ENCODE measurements at regions not wholly inside any gene's neighbourhood (a gene's known extent, or its start where the extent isn't known, plus 50 kb on each side); places are given as distances from the start of the nearest gene placed in this dataset.

DNA sequence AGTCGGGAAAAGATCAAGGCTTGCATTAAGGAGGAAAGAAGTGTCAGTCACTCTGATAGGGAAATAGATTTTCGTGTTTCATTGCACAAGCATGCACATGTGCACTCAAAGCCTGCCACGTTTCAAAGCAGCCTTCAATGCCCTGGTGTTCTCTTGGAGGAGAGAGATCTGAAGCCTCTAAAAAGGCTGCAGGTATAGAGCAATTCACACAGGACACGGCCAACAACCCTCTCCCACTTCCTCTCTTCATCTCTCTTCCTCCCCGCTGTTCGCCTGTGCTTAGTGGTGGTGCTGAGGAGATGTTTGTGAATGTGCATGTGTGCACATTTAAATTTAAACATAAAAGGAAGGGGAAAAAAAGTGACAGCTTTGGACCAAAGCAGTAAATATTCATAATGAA lies 117.7 kb downstream of the NUF2 start:
- in situ Hi-C loops (cut with HindIII; ENCODE audit: low pct_ligation_motif_present, low sequenced_read_pairs), result no loop called here

GRCh38 chr1:163440090-163440489 lies 118.3 kb downstream of the NUF2 start:
- in situ Hi-C loops (cut with HindIII; ENCODE audit: low pct_ligation_motif_present, low sequenced_read_pairs), result no loop called here

More for the DNA sequence above, 117.7 kb downstream of the NUF2 start:
- H3K27ac ChIP-seq, result no peak overlapping the region
- TF ChIP-seq, protein P1, sequence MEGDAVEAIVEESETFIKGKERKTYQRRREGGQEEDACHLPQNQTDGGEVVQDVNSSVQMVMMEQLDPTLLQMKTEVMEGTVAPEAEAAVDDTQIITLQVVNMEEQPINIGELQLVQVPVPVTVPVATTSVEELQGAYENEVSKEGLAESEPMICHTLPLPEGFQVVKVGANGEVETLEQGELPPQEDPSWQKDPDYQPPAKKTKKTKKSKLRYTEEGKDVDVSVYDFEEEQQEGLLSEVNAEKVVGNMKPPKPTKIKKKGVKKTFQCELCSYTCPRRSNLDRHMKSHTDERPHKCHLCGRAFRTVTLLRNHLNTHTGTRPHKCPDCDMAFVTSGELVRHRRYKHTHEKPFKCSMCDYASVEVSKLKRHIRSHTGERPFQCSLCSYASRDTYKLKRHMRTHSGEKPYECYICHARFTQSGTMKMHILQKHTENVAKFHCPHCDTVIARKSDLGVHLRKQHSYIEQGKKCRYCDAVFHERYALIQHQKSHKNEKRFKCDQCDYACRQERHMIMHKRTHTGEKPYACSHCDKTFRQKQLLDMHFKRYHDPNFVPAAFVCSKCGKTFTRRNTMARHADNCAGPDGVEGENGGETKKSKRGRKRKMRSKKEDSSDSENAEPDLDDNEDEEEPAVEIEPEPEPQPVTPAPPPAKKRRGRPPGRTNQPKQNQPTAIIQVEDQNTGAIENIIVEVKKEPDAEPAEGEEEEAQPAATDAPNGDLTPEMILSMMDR (IDR thresholded peaks at IDR 0.05; ENCODE audit: low read depth, low read length, missing control alignments), result no peak
- no peaks in the 10 kb centered on the region for H3K27me3 ChIP-seq (replicated peaks)
- no peak for DNase-seq
- H3K36me3 ChIP-seq (replicated peaks), result no peaks in the 10 kb centered on the region
- H3K4me3 ChIP-seq (ENCODE audit: low read depth, low read length), result no peak overlapping the region

GRCh38 chr1:163442231-163442879 lies 120.6 kb downstream of the NUF2 start:
- DNase-seq, result no peak
- in situ Hi-C loops (cut with HindIII; ENCODE audit: low pct_ligation_motif_present, low sequenced_read_pairs), result no loop called here
- Histone ChIP-seq H3K36me3 (replicated peaks) (no peaks in the 10 kb centered on the region), H3K4me3 (ENCODE audit: low read depth, low read length) (no peak overlapping the region), H3K27me3 (replicated peaks) (no peaks in the 10 kb centered on the region), H3K27ac (no peak overlapping the region)
- TF ChIP-seq, protein P1 (IDR thresholded peaks at IDR 0.05; ENCODE audit: low read depth, low read length, missing control alignments), result no peak

More at GRCh38 chr1:163440090-163440489, 118.3 kb downstream of the NUF2 start:
- no peaks in the 10 kb centered on the region for H3K27me3 ChIP-seq (replicated peaks)
- DNase-seq, result no peak
- H3K36me3 ChIP-seq (replicated peaks), result no peaks in the 10 kb centered on the region
- TF ChIP-seq, protein P1 (IDR thresholded peaks at IDR 0.05; ENCODE audit: low read depth, low read length, missing control alignments), result no peak
- no peak overlapping the region for H3K4me3 ChIP-seq (ENCODE audit: low read depth, low read length)
- no peak overlapping the region for H3K27ac ChIP-seq

- in situ Hi-C loops (cut with HindIII; ENCODE audit: low pct_ligation_motif_present, low sequenced_read_pairs), result no loop called here
- H3K4me3 ChIP-seq (ENCODE audit: low read depth, low read length), result no peak overlapping the region
- no peaks in the 10 kb centered on the region for H3K36me3 ChIP-seq (replicated peaks)
- H3K27ac ChIP-seq, result no peak overlapping the region
- no peaks in the 10 kb centered on the region for H3K27me3 ChIP-seq (replicated peaks)
- no peak for DNase-seq
- TF ChIP-seq, protein P1 (IDR thresholded peaks at IDR 0.05; ENCODE audit: low read depth, low read length, missing control alignments), result no peak
These were observed 121.1 kb downstream of the NUF2 start for GRCh38 chr1:163442895-163443294.

DNA sequence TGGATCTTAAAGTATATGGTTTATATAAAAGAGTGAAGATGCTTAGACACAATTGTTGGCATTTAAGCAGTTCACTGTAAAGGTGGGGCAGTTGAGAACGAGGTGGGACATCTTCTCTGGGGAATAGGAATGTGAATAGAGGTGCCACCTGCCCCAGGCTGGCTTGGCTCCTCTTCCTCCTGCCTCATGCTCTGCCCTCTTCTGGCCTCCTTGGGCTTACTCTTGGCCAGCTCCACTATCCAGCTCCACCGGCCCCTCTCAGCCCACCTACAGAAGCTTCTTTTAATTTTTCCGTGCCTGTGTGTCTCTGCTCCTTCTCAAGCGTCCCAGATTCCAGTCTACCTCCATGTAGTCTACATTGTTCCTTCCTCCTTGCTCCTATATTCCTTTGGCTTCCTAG lies 122.1 kb downstream of the NUF2 start:
- TF ChIP-seq, protein P1 (IDR thresholded peaks at IDR 0.05; ENCODE audit: low read depth, low read length, missing control alignments), result no peak
- in situ Hi-C loops (cut with HindIII; ENCODE audit: low pct_ligation_motif_present, low sequenced_read_pairs), result no loop called here
- H3K36me3 ChIP-seq (replicated peaks), result no peaks in the 10 kb centered on the region
- H3K27ac ChIP-seq, result no peak overlapping the region
- H3K4me3 ChIP-seq (ENCODE audit: low read depth, low read length), result no peak overlapping the region
- no peak for DNase-seq
- H3K27me3 ChIP-seq (replicated peaks), result no peaks in the 10 kb centered on the region

DNA sequence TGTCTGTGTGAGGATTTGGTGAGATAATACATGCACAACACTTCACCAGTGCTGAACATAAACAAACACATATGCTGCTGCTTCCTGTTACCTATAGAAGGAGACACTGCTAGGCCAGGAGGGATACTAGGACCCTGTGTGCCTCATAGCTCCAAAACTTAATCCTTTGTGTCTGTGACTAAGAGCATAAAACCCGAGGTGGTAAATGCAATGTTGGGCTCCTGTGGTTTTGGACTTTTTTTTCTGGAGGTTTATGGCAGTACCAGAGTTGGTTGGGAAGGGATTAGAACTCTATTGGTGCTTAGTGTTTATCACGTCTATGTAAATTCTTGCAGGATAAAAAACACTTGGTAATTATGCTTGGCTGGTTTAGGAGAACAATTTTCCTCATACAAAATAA lies 122.9 kb downstream of the NUF2 start:
- no peak overlapping the region for H3K27ac ChIP-seq
- TF ChIP-seq, protein P1 (IDR thresholded peaks at IDR 0.05; ENCODE audit: low read depth, low read length, missing control alignments), result no peak
- no peak for DNase-seq
- in situ Hi-C loops (cut with HindIII; ENCODE audit: low pct_ligation_motif_present, low sequenced_read_pairs), result no loop called here
- no peaks in the 10 kb centered on the region for H3K27me3 ChIP-seq (replicated peaks)
- no peak overlapping the region for H3K4me3 ChIP-seq (ENCODE audit: low read depth, low read length)
- no peaks in the 10 kb centered on the region for H3K36me3 ChIP-seq (replicated peaks)
